ENCODE measurements at regions not wholly inside any gene's neighbourhood (a gene's known extent, or its start where the extent isn't known, plus 50 kb on each side); places are given as distances from the start of the nearest gene placed in this dataset.

DNA sequence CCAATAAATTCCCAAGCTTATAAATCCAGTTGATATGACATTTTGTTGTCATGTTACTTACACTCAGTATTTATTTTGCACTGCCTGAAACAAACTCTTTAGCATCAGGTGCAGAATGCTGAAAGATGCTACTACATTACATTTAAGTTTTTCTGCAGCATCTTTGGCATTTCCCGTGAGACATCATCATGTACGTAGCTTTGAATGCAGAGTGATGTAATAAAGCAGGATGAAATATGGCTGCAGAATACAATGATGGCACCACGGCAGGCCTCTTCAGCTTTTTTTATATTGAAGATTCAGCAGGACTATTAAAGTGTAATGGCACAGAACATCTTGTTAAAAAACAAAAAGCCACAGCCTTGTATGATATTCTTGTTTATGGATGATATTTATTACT, 531.8 kb downstream of the NXPH1 start:
- no peak for TF ChIP-seq POLR2AphosphoS5 (IDR thresholded peaks at IDR 0.05; ENCODE audit: low read depth, low read length)
- TF ChIP-seq TAF1 (IDR thresholded peaks at IDR 0.05; ENCODE audit: borderline replicate concordance, insufficient read depth, low read length): no peak
- TF ChIP-seq SIN3A (IDR thresholded peaks at IDR 0.05; ENCODE audit: borderline replicate concordance, insufficient read depth, low read length): no peak
- TF ChIP-seq REST (IDR thresholded peaks at IDR 0.05; ENCODE audit: insufficient read depth in 1 of 2, low read depth in 2 of 2, low read length in 2 of 2): no peak
- no peak for TF ChIP-seq FOXP2 (optimal IDR thresholded peaks at IDR 0.05; ENCODE audit: borderline replicate concordance, extremely low read depth, extremely low read length, insufficient read depth)

Data from PFSK-1 (cell line).